ENCODE measurements at regions not wholly inside any gene's neighbourhood (a gene's known extent, or its start where the extent isn't known, plus 50 kb on each side); places are given as distances from the start of the nearest gene placed in this dataset.

DNA sequence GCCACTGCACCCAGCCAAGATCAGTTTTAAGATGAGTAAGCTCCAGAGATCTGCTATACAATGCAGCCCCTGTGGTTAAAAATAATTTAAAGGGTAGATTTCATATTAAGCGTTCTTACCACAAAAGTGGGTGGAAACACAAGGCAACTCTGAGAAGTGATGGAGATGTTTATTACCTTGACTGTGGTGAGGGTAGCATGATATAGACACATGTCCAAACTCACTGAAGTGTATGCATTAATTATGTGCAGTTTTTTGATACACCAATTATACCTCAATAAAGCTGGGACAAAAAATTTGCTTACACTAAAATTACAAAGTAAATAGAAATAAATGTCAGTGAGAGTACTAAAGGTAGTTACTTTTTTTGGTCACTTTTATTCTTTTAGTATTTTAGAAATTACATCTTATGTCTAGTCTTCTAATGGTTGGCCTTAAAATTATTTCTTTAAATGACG is 696.5 kb downstream of the UQCRFS1 start:
- ChIA-PET POLR2A (no interaction called here), CTCF (no interaction called here)
- Histone ChIP-seq H3K4me3 (ENCODE audit: low read depth, low read length) (no peak overlapping the region), H3K27ac (ENCODE audit: extremely low read depth, low read depth, low read length) (no peak overlapping the region), H3K4me1 (ENCODE audit: control insufficient read depth, insufficient read depth, low read length) (peaks cover 20% of the 10 kb centered on the region), H3K36me3 (ENCODE audit: control insufficient read depth in 2 of 2, insufficient read depth in 1 of 2, low read length in 2 of 2) (no peaks in the 10 kb centered on the region; a peak in 2 of 3 replicates), H3K9me3 (ENCODE audit: control insufficient read depth, insufficient read depth, low read depth, low read length) (no peaks in the 10 kb centered on the region; the same call in 1 of the 2 replicates)
- TF ChIP-seq ZNF133 (tag by site-specific recombination; IDR thresholded peaks at IDR 0.05) (peak; percentile 92), ZNF16 (tag by site-specific recombination; IDR thresholded peaks at IDR 0.05; ENCODE audit: low read depth) (no peak)

DNA sequence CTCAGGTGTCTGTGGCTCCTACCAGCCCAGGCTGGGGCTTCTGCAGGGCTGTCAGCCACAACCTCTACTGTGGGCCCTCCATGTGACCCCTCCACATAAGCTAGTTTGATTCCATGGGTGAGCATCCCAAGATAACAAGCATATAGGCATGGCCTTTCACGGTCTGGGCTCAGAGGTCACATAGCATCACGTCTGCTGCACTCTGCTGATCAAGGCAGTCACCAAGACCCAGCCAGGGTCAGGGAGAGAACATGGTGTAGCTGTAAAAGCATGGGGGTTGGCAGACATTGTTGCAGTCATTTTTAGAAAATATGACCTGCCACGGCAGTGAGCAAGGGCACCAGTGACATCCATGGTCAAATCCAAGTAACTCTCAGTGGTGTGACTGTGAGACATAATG is 698.8 kb downstream of the UQCRFS1 start:
- H3K27ac ChIP-seq (ENCODE audit: extremely low read depth, low read depth, low read length): no peak overlapping the region
- no peaks in the 10 kb centered on the region; the same call in 1 of the 2 replicates for H3K9me3 ChIP-seq (ENCODE audit: control insufficient read depth, insufficient read depth, low read depth, low read length)
- no peaks in the 10 kb centered on the region; a peak in 2 of 3 replicates for H3K36me3 ChIP-seq (ENCODE audit: control insufficient read depth in 2 of 2, insufficient read depth in 1 of 2, low read length in 2 of 2)
- peaks cover 3% of the 10 kb centered on the region; the same call in 1 of the 2 replicates for H3K4me1 ChIP-seq (ENCODE audit: control insufficient read depth, insufficient read depth, low read length)
- TF ChIP-seq ZNF558 (tag by site-specific recombination; IDR thresholded peaks at IDR 0.05): no peak
- no peak for TF ChIP-seq KLF16 (tag by site-specific recombination; IDR thresholded peaks at IDR 0.05)
- no peak for TF ChIP-seq ZNF16 (tag by site-specific recombination; IDR thresholded peaks at IDR 0.05; ENCODE audit: low read depth)
- TF ChIP-seq KLF9 (tag by site-specific recombination; IDR thresholded peaks at IDR 0.05; ENCODE audit: low read depth): no peak
- TF ChIP-seq, protein P1, sequence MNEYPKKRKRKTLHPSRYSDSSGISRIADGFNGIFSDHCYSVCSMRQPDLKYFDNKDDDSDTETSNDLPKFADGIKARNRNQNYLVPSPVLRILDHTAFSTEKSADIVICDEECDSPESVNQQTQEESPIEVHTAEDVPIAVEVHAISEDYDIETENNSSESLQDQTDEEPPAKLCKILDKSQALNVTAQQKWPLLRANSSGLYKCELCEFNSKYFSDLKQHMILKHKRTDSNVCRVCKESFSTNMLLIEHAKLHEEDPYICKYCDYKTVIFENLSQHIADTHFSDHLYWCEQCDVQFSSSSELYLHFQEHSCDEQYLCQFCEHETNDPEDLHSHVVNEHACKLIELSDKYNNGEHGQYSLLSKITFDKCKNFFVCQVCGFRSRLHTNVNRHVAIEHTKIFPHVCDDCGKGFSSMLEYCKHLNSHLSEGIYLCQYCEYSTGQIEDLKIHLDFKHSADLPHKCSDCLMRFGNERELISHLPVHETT (tag by site-specific recombination; IDR thresholded peaks at IDR 0.05): no peak
- TF ChIP-seq EGR2 (tag by site-specific recombination; IDR thresholded peaks at IDR 0.05; ENCODE audit: low read depth): no peak
- no peak for TF ChIP-seq ZNF585B (tag by site-specific recombination; IDR thresholded peaks at IDR 0.05)
- TF ChIP-seq GLIS1 (tag by site-specific recombination; IDR thresholded peaks at IDR 0.05): no peak
- no peak for TF ChIP-seq ZNF529 (tag by site-specific recombination; IDR thresholded peaks at IDR 0.05; ENCODE audit: insufficient replicate concordance)
- TF ChIP-seq ZNF23 (tag by site-specific recombination; IDR thresholded peaks at IDR 0.05; ENCODE audit: borderline replicate concordance): no peak
- TF ChIP-seq ZNF335 (tag by site-specific recombination; conservative IDR thresholded peaks at IDR 0.05): no peak
- POLR2A ChIA-PET: interaction anchor here (0.6 kb wide), 1 partner anchor 27 kb away, joined by 4 read pairs; no protein-coding TSS in a partner anchor
- H3K4me3 ChIP-seq (ENCODE audit: low read depth, low read length): no peak overlapping the region
- CTCF ChIA-PET: interaction anchor here (0.6 to 2.3 kb wide), 4 partner anchors 9 to 127 kb away, joined by 3 to 7 read pairs (median 4); no protein-coding TSS in a partner anchor

GRCh38 chr19:28511655-28512054 is 701.3 kb downstream of the UQCRFS1 start:
- Histone ChIP-seq H3K36me3 (ENCODE audit: control insufficient read depth in 2 of 2, insufficient read depth in 1 of 2, low read length in 2 of 2) (no peaks in the 10 kb centered on the region; a peak in 2 of 3 replicates), H3K4me1 (ENCODE audit: control insufficient read depth, insufficient read depth, low read length) (peaks cover 3% of the 10 kb centered on the region; the same call in 1 of the 2 replicates), H3K4me3 (ENCODE audit: low read depth, low read length) (no peak overlapping the region), H3K9me3 (ENCODE audit: control insufficient read depth, insufficient read depth, low read depth, low read length) (no peaks in the 10 kb centered on the region; the same call in 1 of the 2 replicates), H3K27ac (ENCODE audit: extremely low read depth, low read depth, low read length) (0 out of 2 replicates have a peak overlapping the region, but pooled peaks have one; percentile 9)
- ChIA-PET CTCF (interaction anchor here (0.8 kb wide), 1 partner anchor 367 kb away, joined by 4 read pairs; no protein-coding TSS in a partner anchor), POLR2A (no interaction called here)
- TF ChIP-seq ZNF404 (tag by site-specific recombination; IDR thresholded peaks at IDR 0.05) (no peak), ATF2 (tag by site-specific recombination; IDR thresholded peaks at IDR 0.05; ENCODE audit: low read depth) (peak; percentile 59)
